Coronary artery (tissue), 2 donors: ENCODE measurements at regions not wholly inside any gene's neighbourhood (a gene's known extent, or its start where the extent isn't known, plus 50 kb on each side); places are given as distances from the start of the nearest gene placed in this dataset.
"Not testable (repeated sequence)": the region's sequence is repeated elsewhere in the genome, so short reads cannot be mapped to it uniquely, and the experiment has no call there.

Experiments
- DNase-seq: peaks from one replicate; pipeline ENCODE4 v3.0.0-alpha.2; 2017; ENCODE audit warnings: low spot score
- H3K27ac ChIP-seq, 2 donors: fragments of 200-600 bp; sonication (generic); one replicate each; pipeline ENCODE4 v1.5.1; 2016 to 2019
- H3K4me3 ChIP-seq: fragments of 200-600 bp; sonication (generic); 2 replicates; pipeline ENCODE4 v1.5.1; 2016; ENCODE audit warnings: mild to moderate bottlenecking, moderate library complexity
- TF ChIP-seq, protein P1 (sequence below): fragments of 200-600 bp; sonication (generic); IDR thresholded peaks from one replicate; pipeline ENCODE4 v1.5.1; 2019; ENCODE audit warnings: antibody characterized with exemption

DNA sequence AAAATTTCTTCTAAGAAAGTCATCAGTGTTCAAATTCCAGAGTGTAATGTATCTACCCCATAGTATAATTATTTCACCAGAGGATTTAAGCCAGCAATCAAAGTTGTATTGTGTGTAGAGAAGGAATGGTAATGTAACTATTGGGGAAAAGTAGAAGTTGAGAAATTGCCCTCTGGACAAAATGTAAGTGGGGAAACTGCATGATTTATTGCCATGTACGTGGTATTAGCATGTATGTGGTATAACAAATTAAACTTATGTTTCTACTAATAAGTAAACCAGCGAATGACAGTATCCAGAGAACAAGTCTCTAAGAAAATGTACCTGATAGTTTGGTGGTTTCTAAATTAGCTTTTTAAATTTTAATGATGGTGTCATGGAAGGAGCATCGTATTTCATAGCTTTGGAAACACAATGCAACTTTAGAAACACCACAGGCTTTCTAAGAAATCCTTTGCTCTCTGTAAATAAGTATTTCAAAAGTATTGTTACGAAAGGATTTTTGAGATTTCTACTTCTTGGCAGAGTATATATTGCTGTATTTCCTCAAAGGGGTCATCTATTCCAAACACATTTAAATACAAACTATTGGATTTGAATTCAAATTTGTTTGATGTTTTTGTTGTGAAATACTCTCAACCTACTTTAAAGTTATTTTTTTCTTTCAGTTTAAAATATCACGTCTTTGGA, 1018.9 kb upstream of the ZEB2 start:
- DNase-seq: no peak
- TF ChIP-seq, protein P1, sequence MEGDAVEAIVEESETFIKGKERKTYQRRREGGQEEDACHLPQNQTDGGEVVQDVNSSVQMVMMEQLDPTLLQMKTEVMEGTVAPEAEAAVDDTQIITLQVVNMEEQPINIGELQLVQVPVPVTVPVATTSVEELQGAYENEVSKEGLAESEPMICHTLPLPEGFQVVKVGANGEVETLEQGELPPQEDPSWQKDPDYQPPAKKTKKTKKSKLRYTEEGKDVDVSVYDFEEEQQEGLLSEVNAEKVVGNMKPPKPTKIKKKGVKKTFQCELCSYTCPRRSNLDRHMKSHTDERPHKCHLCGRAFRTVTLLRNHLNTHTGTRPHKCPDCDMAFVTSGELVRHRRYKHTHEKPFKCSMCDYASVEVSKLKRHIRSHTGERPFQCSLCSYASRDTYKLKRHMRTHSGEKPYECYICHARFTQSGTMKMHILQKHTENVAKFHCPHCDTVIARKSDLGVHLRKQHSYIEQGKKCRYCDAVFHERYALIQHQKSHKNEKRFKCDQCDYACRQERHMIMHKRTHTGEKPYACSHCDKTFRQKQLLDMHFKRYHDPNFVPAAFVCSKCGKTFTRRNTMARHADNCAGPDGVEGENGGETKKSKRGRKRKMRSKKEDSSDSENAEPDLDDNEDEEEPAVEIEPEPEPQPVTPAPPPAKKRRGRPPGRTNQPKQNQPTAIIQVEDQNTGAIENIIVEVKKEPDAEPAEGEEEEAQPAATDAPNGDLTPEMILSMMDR: no peak
- H3K4me3 ChIP-seq: no peak overlapping the region
- no peak overlapping the region for H3K27ac ChIP-seq

DNA sequence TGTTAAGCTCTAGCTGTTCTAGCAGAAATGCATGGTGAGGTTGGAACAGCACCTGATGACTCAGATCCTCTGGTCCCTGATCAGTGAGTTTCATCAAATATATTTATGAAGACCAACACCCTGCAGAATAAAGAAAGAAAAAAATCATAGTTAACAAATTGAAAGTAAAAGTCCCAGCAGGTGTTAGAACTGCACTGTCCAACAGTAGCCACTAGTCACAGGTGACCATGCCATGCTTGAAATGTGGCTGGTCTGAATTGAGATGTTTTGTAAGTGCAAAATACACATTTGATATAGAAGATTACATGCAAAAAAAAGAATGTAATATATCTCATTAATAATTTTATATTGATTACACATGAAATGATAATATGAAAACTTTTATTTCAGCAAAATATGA, 1010.7 kb upstream of the ZEB2 start:
- Histone ChIP-seq H3K4me3 (no peak overlapping the region), H3K27ac (no peak overlapping the region)
- no peak for DNase-seq
- TF ChIP-seq, protein P1: no peak

DNA sequence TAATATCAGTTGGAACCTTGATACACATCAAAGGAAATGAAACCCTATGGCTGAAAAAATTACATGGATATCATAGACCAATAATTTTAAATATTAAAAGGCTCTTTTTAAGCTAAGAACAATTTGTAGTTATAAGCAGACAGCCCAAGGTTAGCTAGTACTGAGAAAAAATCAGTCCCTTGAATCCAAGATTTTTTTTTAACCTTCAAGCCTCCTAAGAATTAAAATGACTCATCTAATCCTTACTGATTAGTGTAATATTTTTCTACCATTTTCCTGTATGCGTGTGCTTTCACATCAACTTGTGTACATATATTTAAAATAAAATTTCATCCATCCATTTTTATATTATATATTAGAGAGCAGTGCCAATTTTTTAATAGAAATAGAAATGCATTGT, 1004.9 kb upstream of the ZEB2 start:
- no peak overlapping the region for H3K4me3 ChIP-seq
- H3K27ac ChIP-seq: no peak overlapping the region
- no peak for DNase-seq
- TF ChIP-seq, protein P1: no peak

DNA sequence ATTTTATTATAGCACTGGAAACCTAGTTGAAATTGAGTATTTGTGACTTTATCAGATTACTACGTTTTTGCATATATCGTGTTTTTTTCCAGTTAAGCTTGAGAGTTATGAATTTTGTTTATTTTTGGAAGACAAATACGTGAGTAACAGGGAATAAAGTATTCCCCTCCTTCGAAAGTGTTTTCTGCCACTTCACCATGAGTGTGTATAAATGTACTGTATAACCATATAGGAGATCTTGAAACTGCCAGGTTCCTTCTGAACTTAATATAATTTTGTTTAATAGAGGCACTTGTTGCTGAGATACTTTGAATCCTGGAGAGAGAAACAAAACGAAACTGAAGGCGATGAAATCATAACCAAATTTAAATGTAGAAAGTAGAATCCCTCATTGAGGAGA, 1004.4 kb upstream of the ZEB2 start:
- Histone ChIP-seq H3K27ac (no peak overlapping the region), H3K4me3 (no peak overlapping the region)
- TF ChIP-seq, protein P1: no peak
- DNase-seq: no peak

DNA sequence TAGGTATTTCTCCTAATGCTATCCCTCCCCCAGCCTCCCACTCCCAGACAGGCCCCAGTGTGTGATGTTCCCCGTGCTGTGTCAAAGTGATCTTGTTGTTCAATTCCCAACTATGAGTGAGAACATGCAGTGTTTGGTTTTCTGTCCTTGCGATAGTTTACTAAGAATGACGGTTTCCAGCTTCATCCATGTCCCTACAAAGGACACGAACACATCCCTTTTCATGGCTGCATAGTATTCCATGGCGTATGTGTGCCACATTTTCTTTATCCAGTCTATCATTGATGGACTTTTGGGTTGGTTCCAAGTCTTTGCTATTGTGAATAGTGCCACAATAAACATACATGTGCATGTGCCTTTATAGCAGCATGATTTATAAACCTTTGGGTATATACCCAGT, 999.3 kb upstream of the ZEB2 start:
- H3K27ac ChIP-seq, H3K4me3 ChIP-seq, DNase-seq: not testable (repeated sequence)

DNA sequence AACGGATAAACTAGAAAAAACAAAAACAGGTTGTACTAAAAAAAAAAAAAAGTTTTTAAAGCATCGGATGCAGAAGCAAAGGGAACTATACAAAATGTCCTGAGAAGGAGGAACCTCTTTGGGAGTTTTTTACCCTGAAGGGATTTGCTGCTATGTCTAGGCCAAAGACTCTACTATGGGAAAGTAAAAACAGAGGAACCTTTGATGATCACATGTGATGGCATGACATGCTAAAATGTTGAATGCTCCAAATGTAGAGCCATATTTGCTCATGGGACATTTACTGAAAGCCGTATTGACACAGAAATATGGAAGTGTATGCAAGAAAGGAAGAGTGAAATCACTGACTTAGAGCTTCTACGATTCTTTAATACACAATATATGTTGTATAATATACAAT, 992.0 kb upstream of the ZEB2 start:
- no peak for DNase-seq
- TF ChIP-seq, protein P1: no peak

DNA sequence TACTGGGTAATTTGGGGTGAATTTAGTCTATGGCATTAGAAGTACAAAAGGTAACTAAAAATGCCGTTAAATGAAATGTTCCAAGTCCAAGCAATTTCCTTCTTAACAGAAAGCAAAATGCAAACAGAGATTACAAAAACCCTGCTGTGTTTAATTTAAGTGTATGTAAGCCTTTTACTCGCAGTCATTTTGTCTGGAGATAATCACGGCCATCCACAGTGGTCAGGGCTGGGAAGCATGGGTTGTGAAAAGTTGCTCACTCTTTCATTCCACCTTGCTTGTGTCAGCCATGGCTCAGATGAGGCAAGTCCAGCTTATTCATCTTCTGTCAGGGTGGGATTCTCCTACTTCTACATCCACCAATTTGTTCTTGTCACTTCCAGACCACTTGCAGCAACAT, 983.6 kb upstream of the ZEB2 start:
- TF ChIP-seq, protein P1: no peak
- H3K27ac ChIP-seq: no peak overlapping the region
- no peak for DNase-seq
- H3K4me3 ChIP-seq: no peak overlapping the region

More for the DNA sequence above, 992.0 kb upstream of the ZEB2 start:
- no peak overlapping the region for H3K27ac ChIP-seq
- H3K4me3 ChIP-seq: no peak overlapping the region
